HG03432 (cell line): ENCODE measurements at regions not wholly inside any gene's neighbourhood (a gene's known extent, or its start where the extent isn't known, plus 50 kb on each side); places are given as distances from the start of the nearest gene placed in this dataset.

Experiments
- ATAC-seq: cut with Tn5 transposase; IDR thresholded peaks from one replicate; pipeline ENCODE4 v1.9.1; 2021; ENCODE audit warnings: mild to moderate bottlenecking, moderate library complexity; ENCODE audit not compliant: unreplicated experiment

DNA sequence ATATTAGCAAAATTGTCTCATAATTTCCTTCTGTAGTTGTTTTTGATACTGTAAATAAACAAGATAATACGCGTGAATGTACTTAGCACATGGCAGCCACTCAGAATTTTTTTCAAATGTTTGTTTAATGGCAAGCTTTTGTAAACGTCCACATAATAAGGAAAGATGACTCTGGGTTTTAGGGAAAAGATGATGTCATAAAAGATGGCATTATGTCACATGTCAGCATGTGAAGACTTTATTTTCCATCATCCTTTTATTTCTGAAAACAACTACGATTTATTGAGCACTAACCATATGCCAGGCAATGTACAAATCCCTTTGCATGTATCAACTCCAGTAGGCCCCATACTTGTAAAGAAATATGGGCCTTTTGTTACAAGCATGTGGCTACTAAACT, 139.9 kb downstream of the C11orf91 start:
- ATAC-seq = no peak

DNA sequence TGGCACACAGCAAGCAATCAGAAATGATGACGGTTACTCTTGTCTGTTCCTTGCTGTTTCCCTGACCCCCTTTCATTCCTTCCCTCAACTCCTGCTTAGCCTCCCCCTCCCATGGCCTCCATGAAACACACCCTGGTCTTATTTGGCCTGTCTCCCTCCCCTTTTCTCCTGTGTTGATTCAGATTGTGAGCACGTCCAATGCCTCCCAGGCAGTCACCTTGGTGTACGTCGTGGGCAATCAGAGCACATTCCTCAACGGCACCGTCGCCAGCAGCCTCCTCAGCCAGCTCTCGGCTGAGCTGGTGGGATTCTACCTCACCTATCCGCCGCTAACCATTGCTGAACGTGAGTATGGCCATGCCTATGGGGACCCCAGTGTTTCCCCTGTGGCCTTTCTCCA, 141.1 kb downstream of the C11orf91 start:
- ATAC-seq = no peak

DNA sequence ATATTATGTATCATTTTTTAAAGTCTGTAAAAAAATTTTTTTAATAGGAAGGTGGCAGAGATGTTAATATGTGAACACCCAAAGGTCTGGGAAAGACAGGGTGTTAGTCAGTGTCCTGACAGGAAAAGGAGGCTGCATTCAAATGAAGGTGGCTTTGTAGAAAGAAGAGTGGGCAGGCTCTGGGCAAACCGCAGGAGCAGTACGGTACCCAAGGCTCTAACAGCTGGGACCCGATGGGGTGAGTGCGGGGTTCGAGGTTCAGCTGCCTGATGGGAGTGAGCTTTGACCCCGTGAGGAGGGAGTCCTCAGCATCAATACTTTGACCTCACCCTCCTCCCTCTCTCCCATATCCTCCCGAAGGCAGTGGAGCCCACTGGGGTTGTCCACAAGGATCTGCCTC, 142.5 kb downstream of the C11orf91 start:
- ATAC-seq = no peak

DNA sequence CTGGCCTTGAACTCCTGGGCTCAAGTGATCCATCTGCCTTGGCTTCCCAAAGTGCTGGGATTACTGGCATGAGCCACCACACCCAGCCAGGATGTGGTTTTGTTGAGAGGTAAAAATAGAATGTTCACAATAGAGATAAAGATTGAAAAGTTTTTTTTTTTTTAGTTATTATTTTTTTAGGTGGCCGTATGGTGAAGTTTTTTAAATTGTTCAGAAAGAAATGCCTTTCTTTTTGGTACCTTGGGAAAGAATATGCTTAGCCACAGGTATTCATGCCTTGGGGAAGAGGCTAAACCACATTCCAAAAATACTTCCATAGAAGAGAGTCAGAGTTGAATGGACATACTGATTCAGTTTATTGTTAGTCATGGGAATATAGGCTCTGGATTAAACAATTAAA, 143.4 kb downstream of the C11orf91 start:
- no peak for ATAC-seq

DNA sequence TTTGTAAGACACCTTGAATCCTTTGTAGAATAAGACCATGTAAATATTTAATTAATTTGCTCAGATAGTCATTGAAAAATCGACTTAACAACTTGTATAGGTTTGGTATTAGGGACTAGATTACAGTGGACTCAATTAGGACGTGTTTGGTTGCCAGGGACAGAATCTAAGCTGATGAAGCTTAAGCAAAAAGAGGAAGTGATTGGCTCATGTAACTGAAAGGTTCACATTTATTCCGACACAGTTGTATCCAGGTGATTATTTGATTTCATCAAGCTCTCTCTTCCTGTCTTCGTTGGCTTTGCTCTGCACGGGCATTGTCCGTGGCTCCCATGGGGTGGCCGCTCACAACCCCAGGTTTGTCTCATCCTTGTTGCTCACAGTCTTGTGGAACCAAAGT, 146.4 kb downstream of the C11orf91 start:
- no peak for ATAC-seq

DNA sequence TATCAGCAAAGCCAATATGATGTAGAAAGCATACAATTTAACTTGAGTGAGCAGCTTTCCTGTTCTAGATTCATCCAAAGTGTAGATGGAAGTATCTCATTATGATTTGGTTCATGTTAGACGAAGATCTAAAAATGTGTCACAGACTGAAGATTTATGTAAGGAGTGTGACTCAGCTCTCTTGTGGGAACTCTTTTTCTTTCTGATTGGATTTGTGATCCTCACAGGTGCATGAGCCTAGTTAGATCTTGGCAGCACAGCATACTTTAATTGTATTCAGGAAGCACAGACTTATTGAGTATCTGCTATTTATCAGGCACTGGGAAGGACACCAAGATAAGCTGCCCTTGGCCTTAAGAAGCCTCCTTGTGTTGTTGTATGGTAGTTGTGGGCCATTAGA, 147.1 kb downstream of the C11orf91 start:
- ATAC-seq = no peak

DNA sequence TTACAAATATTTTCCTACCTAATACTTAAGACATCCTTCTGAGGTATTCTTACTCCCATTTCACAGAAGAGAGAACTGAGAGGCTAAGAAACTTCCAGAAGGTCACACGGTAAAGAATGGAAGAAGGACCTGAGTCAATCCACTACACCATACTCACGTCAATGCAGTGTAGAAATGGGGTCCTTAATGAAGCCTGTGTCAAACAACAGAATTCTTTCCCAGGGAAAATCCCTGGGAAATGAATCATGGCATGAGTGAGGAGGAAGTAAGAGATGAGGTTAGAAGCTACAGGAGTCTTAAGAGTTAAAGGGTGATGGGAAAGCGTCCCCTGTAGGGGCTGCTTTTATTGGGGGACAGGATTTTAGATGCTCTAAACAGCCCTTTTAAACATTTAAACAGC, 147.9 kb downstream of the C11orf91 start:
- ATAC-seq = no peak

DNA sequence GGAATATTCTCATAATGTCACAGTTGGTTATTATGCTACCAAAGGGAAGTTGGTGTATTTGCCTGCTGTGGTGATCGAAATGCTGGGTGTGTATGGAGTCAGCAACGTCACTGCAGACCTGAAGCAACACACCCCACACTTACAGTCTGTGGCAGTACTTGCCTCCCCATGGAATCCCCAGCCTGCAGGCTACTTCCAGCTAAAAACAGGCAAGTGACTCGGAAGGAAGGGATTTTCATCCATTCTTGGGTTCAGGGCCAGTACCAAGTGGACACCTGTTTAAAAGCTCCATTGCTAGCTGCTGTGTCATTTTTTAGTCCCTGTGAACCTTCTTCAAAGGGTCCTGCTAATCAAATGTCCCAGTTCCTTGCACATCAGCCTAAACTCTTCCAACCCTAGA, 149.6 kb downstream of the C11orf91 start:
- ATAC-seq = no peak

DNA sequence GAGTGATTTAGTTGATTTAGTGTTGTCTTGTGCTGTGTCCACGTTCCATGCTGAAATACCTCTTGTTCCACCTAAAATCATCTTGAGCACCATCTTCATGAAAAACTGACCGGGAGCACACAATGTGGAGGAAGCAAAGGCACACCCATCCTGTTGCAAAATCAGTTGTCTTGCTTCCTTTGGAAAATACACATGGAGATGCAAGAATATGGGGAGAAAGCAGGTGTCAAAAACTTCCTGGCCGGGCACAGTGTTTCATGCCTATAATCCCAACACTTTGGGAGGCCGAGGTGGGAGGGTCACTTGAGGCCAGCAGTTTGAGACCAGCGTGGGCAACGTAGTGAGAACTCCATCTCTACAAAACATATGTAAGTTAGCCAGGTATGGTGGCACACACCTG, 151.1 kb downstream of the C11orf91 start:
- ATAC-seq = no peak

DNA sequence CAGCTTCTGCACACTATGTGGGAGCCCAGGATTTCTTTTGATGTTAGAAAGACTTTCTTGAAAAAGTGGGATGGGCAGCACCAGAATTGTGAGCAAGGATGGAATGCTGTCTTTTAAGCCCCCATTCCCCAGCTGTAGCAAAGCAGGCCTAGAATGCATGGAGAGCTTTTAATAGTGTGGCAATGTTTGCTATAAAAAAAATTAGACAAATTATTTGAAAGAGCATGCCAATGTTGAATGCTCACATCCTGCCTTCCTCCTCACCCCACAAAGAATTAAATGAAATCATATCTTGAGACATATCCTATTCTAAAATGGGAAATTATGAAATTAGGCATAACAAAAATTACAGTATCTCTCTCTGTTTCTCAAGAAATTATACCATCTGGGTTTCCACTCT, 154.7 kb downstream of the C11orf91 start:
- no peak for ATAC-seq

DNA sequence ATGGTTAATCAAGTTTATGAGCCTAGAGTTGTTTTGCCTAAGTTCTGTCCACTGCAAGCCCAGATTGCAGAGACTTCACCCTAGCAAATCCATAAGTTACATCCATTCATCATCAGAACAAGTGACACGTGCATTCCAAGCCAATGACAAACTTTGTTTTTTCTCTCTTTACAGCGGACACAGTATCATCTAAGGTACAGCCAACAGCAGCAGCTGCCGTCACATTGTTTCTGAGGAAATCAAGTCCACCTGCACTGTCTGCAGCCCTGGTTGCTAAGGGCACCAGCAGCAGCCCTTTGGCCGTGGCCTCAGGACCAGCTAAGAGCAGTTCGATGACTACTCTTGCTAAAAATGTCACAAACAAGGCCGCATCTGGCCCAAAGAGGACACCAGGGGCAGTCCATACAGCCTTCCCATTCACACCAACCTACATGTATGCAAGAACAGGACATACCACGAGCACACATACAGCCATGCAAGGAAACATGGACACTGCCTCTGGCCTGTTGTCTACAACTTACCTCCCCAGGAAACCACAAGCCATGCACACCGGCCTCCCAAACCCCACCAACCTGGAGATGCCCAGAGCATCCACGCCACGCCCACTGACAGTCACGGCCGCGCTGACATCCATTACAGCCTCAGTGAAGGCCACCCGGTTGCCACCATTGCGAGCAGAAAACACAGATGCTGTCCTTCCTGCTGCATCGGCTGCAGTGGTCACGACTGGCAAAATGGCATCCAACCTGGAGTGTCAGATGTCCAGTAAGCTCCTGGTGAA, 155.8 kb downstream of the C11orf91 start:
- ATAC-seq = no peak

DNA sequence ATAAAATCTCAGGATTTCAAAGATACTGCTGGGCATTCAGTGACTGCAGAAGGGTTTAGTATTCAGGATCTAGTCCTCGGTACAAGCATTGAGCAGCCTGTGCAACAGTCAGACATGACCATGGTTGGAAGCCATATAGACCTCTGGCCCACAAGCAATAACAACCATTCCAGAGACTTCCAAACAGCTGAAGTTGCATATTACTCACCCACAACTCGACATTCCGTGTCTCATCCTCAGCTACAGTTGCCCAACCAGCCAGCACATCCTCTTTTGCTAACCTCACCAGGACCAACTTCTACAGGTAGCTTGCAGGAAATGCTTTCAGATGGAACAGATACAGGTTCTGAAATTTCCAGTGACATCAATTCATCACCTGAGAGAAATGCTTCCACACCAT, 156.8 kb downstream of the C11orf91 start:
- ATAC-seq = no peak

DNA sequence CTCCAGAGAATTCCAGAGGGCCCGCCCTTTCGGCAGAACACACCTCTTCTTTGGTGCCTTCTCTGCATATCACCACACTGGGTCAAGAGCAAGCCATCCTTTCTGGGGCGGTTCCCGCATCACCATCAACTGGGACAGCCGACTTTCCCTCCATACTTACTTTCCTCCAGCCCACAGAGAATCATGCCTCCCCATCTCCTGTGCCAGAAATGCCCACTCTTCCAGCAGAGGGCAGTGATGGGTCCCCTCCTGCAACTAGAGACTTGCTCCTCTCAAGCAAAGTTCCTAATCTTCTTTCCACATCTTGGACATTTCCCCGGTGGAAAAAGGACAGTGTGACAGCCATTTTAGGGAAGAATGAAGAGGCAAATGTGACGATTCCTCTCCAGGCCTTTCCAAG, 157.7 kb downstream of the C11orf91 start:
- no peak for ATAC-seq

DNA sequence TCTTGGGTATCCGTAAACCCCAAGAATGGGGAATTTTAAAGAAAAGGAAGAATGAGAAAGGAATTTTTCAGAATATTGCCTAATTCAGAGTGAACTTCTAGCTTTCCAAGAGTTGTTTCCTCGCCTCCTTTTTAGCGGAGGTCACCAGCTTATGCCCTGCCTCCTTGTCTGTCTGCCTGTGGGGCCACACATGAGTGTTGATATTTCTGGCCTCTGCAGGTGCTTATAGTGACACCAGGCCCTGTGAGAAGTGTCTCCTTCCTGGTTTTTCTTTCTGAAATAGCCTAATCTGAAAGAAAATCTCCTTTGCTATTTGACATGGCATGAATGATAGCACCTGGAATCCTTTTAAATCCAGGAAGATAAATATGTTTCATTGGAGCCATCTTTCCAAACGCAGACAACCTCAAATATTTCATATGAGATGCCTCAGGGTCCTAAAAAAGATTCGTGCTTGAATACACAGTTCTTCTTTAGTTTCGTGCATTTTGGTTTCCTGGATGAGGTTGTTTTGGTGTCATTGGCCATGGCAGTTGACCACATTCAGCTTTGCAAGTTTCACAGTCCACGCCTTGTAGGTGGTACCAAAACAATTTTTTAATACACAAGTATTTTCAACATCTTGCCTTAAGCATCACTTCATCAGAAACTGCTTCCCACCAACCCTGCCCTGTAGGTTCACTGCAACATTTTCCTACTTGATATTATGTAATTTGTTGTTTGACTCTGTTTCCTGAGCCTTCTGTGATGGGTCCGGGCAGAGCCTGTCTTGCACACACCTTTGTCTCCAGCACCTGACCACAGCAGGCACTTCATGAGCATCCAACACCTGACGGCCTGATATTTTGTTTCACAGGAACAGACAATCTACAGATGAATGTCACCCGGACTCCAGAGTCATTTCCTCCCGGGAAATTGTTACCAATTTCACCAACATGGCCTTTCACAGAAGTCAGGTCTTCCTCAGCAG, 159.4 kb downstream of the C11orf91 start:
- no peak for ATAC-seq

DNA sequence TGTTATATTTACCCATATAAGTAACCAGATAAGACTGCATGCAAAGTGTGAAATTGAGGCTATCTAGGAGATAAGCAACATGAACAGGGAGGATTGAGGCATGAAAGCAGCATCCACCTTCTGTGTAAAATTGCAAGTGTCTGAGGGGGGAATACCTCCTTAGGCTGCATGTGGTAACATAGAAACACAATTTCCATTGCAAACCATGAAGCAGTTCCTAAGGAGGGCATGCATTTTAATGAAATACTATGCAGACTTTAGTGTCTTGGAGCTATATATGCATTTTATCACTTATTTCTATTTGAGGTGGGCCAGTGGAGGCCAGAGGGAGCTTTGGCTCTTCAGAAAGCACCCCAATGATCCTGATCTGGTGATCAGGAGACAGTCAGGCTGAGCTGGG, 160.2 kb downstream of the C11orf91 start:
- ATAC-seq = no peak

DNA sequence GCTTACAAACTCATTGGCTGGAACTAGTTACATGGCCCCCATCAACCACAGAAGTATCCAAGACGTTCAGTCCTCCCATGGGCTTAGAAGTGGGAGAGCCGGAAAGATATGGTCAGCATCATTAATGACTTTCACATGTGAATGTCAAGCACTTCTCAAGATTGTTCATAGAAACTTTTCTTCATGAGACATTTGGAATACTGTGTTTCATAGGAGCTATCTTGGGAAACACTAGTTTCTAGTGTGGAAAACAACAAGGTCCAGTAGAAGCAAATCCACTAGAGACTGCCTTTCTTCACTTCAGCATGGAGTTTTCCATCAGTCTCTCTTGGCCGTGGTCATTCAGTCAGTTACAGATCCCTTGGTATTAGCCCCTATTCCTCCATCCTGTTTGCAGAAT, 160.9 kb downstream of the C11orf91 start:
- no peak for ATAC-seq

DNA sequence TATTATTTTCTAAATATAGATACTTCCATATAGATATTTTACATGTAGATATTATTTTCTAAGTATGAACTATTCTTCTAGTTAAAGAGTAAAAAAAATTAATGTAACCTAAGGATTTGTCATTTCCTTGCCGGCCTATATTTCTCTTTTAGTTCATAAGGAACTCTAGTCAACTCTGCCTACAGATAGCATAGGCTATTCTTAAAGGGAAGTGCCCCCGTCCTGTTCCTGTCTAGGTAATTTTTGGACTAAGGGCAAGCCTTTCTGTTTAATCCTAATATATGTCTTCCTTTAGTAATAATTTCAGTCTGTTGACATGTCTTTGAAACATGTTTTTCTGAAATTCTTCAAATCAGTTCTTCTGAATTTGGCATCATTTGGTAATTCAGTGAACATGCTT, 161.9 kb downstream of the C11orf91 start:
- ATAC-seq = no peak

DNA sequence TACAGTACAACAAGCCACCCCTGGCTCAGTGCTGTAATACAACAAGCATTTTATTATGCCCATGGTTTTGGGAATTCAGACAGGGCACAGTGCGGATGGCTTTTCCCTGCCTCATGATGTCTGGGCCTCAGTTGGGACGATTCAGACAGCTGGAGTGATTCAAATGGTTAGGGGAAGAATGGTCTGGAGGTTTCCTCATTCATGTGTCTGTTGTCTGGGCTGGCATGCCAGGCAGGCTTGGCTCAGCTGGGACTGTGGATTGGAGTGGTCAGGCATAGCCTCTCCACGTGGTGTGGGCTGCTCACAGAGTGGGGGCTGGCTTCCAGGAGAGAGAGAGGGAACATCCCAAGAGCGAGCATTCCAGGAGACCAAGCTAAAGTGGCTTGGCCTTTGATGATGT, 164.4 kb downstream of the C11orf91 start:
- no peak for ATAC-seq

DNA sequence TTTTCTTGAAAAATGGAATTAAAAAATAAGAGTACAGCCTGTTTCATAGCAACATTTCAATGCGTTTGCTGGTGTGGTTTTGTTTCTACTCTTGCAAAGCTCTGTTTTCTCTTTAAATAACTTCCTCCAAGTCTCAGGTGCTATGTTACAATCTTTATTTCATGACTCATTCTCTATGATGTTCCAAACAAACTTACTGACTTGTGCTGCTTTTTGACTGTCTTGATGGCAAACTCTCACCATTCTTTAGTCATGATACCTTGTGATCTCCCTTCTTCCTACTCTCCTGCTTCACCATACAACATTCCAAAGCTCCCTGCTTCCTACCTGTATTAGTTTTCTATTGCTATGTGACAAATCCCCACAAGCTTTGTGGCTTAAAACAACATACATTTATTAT, 166.1 kb downstream of the C11orf91 start:
- ATAC-seq = no peak

DNA sequence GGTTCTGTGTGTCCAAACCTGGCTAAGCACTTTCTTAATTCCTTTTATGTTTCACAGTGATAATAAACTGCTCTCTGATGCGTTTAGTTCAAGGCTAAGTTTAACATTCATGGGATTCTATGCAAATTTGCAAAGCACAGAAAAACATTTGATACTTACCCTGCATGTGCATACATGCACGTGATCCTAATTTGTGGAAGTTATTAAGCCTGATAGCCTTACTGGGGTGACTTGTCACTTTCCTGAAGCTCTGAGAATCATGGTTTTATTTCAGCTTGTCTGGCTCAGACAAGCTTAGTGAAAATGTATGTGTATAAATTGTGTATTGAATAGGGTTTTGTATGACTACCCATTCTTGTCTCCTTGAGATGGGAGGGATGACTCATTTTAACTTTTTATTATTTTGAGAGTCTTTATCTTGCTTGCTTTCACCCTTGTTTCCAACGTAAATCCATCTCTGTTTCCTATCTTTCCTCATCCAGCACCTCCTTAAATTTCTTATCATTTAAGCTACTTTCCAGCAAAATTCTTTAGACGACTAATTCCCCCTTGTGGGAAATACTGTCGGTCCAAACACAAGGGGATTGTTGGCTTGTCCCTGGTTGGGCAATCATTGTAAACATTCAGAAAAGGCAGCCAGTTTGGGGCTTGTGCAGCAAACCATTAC, 167.1 kb downstream of the C11orf91 start:
- ATAC-seq = no peak

DNA sequence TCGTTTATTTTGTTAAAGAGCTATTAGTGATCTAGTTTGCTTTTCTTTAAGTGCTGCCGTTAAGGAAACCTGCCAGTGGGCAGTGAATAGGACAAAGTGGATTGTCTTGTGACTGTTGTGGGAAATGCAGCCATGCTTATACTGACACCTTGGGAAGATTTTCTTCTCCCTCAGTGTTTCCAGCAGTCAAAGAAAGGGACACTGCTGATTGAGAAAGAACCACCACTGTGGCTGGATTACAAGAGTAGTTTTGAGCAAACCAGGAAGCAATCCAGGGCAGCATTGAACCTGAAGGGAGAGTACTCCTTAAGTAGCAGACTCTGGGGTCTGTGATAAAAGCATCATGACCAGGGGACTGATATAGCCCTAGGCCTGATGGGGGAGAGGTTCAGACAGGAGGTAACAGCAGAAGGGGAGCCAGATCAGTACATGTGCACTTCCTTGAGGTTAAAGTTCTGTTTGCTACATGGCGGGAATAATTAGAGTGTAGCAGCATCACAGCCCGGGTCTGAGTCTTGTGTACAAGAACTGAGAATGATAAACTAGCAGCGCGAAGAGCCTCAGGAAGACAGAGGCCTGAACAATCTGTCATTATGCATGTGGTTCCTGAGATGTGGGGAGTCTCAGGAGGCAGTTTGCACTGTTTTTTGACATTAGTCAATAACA, 167.8 kb downstream of the C11orf91 start:
- no peak for ATAC-seq
